H1 (cell line): ENCODE measurements at regions not wholly inside any gene's neighbourhood (a gene's known extent, or its start where the extent isn't known, plus 50 kb on each side); places are given as distances from the start of the nearest gene placed in this dataset.

ENCODE experiments used
- CTCF ChIP-seq, 3 experiments: IDR thresholded peaks; 1 replicate in 2 of 3; 2 replicates in 1 of 3; pipeline versions ENCODE4 v1.5.1 to v1.6.1; 2011; ENCODE audit warnings: low read length in 3 of 3, mild to moderate bottlenecking in 3 of 3, inconsistent platforms in 2 of 3, low read depth in 1 of 3, moderate library complexity in 1 of 3; ENCODE audit not compliant: insufficient read depth in 1 of 3; ENCODE audit errors: control extremely low read depth in 1 of 3
- EP300 ChIP-seq, 2 experiments: IDR thresholded peaks; 1 replicate in 1 of 2; 2 replicates in 1 of 2; pipeline ENCODE4 v1.6.1; 2011 to 2012; ENCODE audit warnings: low read depth in 2 of 2, low read length in 2 of 2, mild to moderate bottlenecking in 2 of 2, borderline replicate concordance in 1 of 2, inconsistent platforms in 1 of 2, moderate library complexity in 1 of 2
- GABPA ChIP-seq: IDR thresholded peaks from 2 replicates; pipeline ENCODE4 v1.6.1; 2011; ENCODE audit warnings: mild to moderate bottlenecking, low read length, moderate library complexity, borderline replicate concordance; ENCODE audit not compliant: insufficient read depth
- JUND ChIP-seq: IDR thresholded peaks from 2 replicates; pipeline ENCODE4 v1.6.1; 2011; ENCODE audit warnings: mild to moderate bottlenecking, improper control_type of control experiment, low read length
- MAX ChIP-seq: IDR thresholded peaks from 2 replicates; pipeline ENCODE4 v1.6.1; 2012; ENCODE audit warnings: inconsistent platforms
- POLR2AphosphoS5 ChIP-seq: IDR thresholded peaks from 2 replicates; pipeline ENCODE4 v1.6.1; 2011; ENCODE audit warnings: low read depth, low read length
- SIN3A ChIP-seq, 2 experiments: IDR thresholded peaks in 1 of 2; conservative IDR thresholded peaks in 1 of 2; 2 replicates each; pipeline ENCODE4 v1.6.1; 2011 to 2012; ENCODE audit warnings: low read length in 2 of 2, improper control_type of control experiment in 1 of 2, low read depth in 1 of 2, mild to moderate bottlenecking in 1 of 2

- TF ChIP-seq POLR2AphosphoS5 = no peak
- TF ChIP-seq CTCF (IDR thresholded peaks at IDR 0.05; ENCODE audit: control extremely low read depth in 1 of 3, insufficient read depth in 1 of 3, low read depth in 1 of 3, low read length in 3 of 3) = no peak
- no peak for TF ChIP-seq EP300 (IDR thresholded peaks at IDR 0.05; ENCODE audit: borderline replicate concordance in 1 of 2, low read depth in 2 of 2, low read length in 2 of 2)
- TF ChIP-seq MAX = no peak
- TF ChIP-seq GABPA = no peak
- no peak for TF ChIP-seq JUND
- TF ChIP-seq SIN3A (conservative IDR thresholded peaks at IDR 0.05 in 1 of 2, IDR thresholded peaks at IDR 0.05 in 1 of 2; ENCODE audit: low read depth in 1 of 2, low read length in 2 of 2) = no peak
These were observed 311.9 kb downstream of the TCERG1L start for GRCh38 chr10:130999376-131000202.
